A673 (cell line): ENCODE measurements at regions not wholly inside any gene's neighbourhood (a gene's known extent, or its start where the extent isn't known, plus 50 kb on each side); places are given as distances from the start of the nearest gene placed in this dataset.

Experiments
- BruUV-seq: library from RNA; stranded (reverse); fragments of 400-500 nt; replicated peaks from 2 replicates; lab custom pipeline; 2021; lab: Mats Ljungman, UMichigan
- CTCF ChIA-PET: fragments of 300-600 bp; sonication (Branson Sonifier 250); formaldehyde crosslinking; loops from one replicate; lab custom pipeline; 2022; ENCODE audit warnings: antibody characterized with exemption; lab: Charles Lee
- POLR2A ChIA-PET: fragments of 300-600 bp; sonication (Branson Sonifier 250); formaldehyde crosslinking; loops from one replicate; lab custom pipeline; 2022; ENCODE audit warnings: antibody characterized with exemption; ENCODE audit not compliant: low non-redundant PET; lab: Charles Lee
- DNase-seq: peaks from one replicate; pipeline ENCODE4 v3.0.0-alpha.2; 2015; ENCODE audit warnings: low spot score
- H3K27ac ChIP-seq: fragments of 200-600 bp; sonication (generic); 2 replicates; pipeline ENCODE4 v1.5.1; 2016; ENCODE audit warnings: mixed run types, low read depth, mild to moderate bottlenecking, mixed read lengths, antibody characterized with exemption, low read length; ENCODE audit not compliant: poor library complexity, severe bottlenecking
- H3K27me3 ChIP-seq: fragments of 200-600 bp; sonication (generic); replicated peaks from 2 replicates; pipeline ENCODE4 v1.6.1; 2017; ENCODE audit warnings: mixed run types, low read depth, mild to moderate bottlenecking, mixed read lengths, antibody characterized with exemption, low read length; ENCODE audit not compliant: insufficient read depth, poor library complexity
- H3K36me3 ChIP-seq: fragments of 200-600 bp; sonication (generic); 2 replicates; pipeline ENCODE4 v1.6.1; 2016; ENCODE audit warnings: mixed run types, mild to moderate bottlenecking, mixed read lengths, antibody characterized with exemption, low read length; ENCODE audit not compliant: insufficient read depth, poor library complexity, severe bottlenecking
- H3K4me1 ChIP-seq: fragments of 200-600 bp; sonication (generic); 2 replicates; pipeline ENCODE4 v1.6.1; 2017; ENCODE audit warnings: mixed run types, mild to moderate bottlenecking, mixed read lengths, antibody characterized with exemption, low read length; ENCODE audit not compliant: insufficient read depth, poor library complexity, severe bottlenecking
- H3K4me3 ChIP-seq: fragments of 200-600 bp; sonication (generic); 2 replicates; pipeline ENCODE4 v1.5.1; 2016; ENCODE audit warnings: low read depth, mixed run types, mild to moderate bottlenecking, mixed read lengths, low read length; ENCODE audit not compliant: poor library complexity, severe bottlenecking
- H3K9me3 ChIP-seq: fragments of 200-600 bp; sonication (generic); 2 replicates; pipeline ENCODE4 v1.6.1; 2016; ENCODE audit warnings: mixed run types, low read depth, mild to moderate bottlenecking, mixed read lengths, antibody characterized with exemption, low read length; ENCODE audit not compliant: poor library complexity, severe bottlenecking
- EZH2 ChIP-seq: fragments of 200-600 bp; sonication (generic); IDR thresholded peaks from 2 replicates; pipeline ENCODE4 v1.6.1; 2017; ENCODE audit warnings: borderline replicate concordance, low read depth, mild to moderate bottlenecking, mixed read lengths, antibody characterized with exemption, low read length; ENCODE audit not compliant: poor library complexity, severe bottlenecking
- intact Hi-C: fragments of 100-400 bp; cut with micrococcal nuclease; formaldehyde crosslinking; loops from one replicate; pipeline ENCODE4 v1.10.0; 2022; ENCODE audit not compliant: unreplicated experiment
- TF ChIP-seq, protein P1 (sequence below): fragments of 300-800, 200-600 bp; sonication (generic); conservative IDR thresholded peaks from 2 replicates; pipeline ENCODE4 v1.5.1; 2017; ENCODE audit warnings: low read depth, mild to moderate bottlenecking, antibody characterized with exemption, low read length, moderate library complexity, mixed read lengths

DNA sequence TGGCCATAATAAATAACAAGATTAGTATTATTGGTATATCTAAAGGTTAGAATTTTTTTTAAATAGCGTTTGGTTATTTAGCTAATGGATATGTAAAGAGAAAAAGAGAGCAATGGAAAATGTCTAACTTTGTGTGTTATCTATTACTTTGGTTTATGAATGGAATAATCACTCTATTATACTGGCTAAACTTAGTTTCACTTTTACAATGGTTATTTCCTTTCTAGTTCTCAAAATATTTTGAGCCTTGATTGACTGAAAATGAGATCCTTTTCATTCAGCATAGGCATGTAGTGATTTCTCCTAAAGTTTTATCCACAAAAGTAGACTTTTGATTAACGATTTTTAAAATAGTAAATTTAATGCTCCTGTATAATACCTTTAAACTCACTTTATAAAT, 51.6 kb upstream of the MLIP start:
- Histone ChIP-seq H3K9me3 (no peaks in the 10 kb centered on the region), H3K36me3 (no peaks in the 10 kb centered on the region), H3K4me1 (peaks cover 23% of the 10 kb centered on the region), H3K27ac (peak overlapping the region; percentile 56), H3K27me3 (no peaks in the 10 kb centered on the region), H3K4me3 (no peak overlapping the region)
- intact Hi-C loops = no loop called here
- CTCF ChIA-PET = no interaction called here
- DNase-seq = no peak
- TF ChIP-seq EZH2 = no peak
- TF ChIP-seq, protein P1, sequence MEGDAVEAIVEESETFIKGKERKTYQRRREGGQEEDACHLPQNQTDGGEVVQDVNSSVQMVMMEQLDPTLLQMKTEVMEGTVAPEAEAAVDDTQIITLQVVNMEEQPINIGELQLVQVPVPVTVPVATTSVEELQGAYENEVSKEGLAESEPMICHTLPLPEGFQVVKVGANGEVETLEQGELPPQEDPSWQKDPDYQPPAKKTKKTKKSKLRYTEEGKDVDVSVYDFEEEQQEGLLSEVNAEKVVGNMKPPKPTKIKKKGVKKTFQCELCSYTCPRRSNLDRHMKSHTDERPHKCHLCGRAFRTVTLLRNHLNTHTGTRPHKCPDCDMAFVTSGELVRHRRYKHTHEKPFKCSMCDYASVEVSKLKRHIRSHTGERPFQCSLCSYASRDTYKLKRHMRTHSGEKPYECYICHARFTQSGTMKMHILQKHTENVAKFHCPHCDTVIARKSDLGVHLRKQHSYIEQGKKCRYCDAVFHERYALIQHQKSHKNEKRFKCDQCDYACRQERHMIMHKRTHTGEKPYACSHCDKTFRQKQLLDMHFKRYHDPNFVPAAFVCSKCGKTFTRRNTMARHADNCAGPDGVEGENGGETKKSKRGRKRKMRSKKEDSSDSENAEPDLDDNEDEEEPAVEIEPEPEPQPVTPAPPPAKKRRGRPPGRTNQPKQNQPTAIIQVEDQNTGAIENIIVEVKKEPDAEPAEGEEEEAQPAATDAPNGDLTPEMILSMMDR = no peak
- no TSS peak for BruUV-seq
- POLR2A ChIA-PET = no interaction called here

DNA sequence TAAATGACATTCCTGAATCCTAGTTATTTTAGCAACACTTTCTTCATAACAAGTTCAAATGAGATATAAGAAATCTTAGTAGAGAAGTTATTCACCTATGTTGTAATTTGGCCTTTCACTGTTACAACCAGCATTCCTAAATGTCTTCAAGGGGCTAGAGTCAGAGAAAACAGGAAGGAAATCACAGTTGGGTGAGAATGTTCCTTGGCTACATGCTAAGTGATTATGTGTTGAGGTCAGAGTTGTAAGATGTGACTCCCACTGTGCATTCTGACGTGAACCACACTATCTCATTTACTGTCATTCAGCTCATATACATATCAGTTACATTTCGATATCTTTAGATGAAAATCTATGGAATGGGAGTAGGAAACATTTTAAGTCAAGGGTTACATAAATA, 51.0 kb upstream of the MLIP start:
- H3K27ac ChIP-seq = peak overlapping the region; percentile 56
- no peak overlapping the region for H3K4me3 ChIP-seq
- no peaks in the 10 kb centered on the region for H3K36me3 ChIP-seq
- no peaks in the 10 kb centered on the region for H3K9me3 ChIP-seq
- ChIA-PET CTCF (no interaction called here), POLR2A (no interaction called here)
- BruUV-seq = no TSS peak
- DNase-seq = peak; percentile 84
- intact Hi-C loops = no loop called here
- no peak for TF ChIP-seq EZH2
- TF ChIP-seq, protein P1 = no peak
- H3K27me3 ChIP-seq = no peaks in the 10 kb centered on the region
- H3K4me1 ChIP-seq = peaks cover 23% of the 10 kb centered on the region
